Neural crest cell (in vitro differentiated cells): ENCODE measurements at regions not wholly inside any gene's neighbourhood (a gene's known extent, or its start where the extent isn't known, plus 50 kb on each side); places are given as distances from the start of the nearest gene placed in this dataset.

Experiments used
- DNase-seq: peaks from one replicate; pipeline ENCODE4 v3.0.0; 2021; ENCODE audit warnings: low read depth, mixed read lengths, low spot score
- H3K27ac Mint-ChIP-seq: one replicate; pipeline ENCODE4 v1.8.0; 2021; ENCODE audit warnings: mild to moderate bottlenecking, mixed read lengths; ENCODE audit not compliant: unreplicated experiment
- H3K27me3 Mint-ChIP-seq: 2 replicates; pipeline ENCODE4 v1.8.0; 2021; ENCODE audit warnings: low read depth, mild to moderate bottlenecking, mixed read lengths
- H3K36me3 Mint-ChIP-seq: 2 replicates; pipeline ENCODE4 v1.8.0; 2021; ENCODE audit warnings: low read depth, mild to moderate bottlenecking, mixed read lengths
- H3K4me1 Mint-ChIP-seq: 2 replicates; pipeline ENCODE4 v1.8.0; 2021; ENCODE audit warnings: mixed read lengths
- H3K4me3 Mint-ChIP-seq: one replicate; pipeline ENCODE4 v1.8.0; 2021; ENCODE audit warnings: mild to moderate bottlenecking, mixed read lengths
- H3K9me3 Mint-ChIP-seq: 2 replicates; pipeline ENCODE4 v1.8.0; 2021; ENCODE audit warnings: mixed read lengths
- TF ChIP-seq, protein P1 (sequence below): fragments of 200-600 bp; sonication (generic); conservative IDR thresholded peaks from 2 replicates; pipeline ENCODE4 v1.5.0; 2021; ENCODE audit warnings: antibody characterized with exemption, mild to moderate bottlenecking

DNA sequence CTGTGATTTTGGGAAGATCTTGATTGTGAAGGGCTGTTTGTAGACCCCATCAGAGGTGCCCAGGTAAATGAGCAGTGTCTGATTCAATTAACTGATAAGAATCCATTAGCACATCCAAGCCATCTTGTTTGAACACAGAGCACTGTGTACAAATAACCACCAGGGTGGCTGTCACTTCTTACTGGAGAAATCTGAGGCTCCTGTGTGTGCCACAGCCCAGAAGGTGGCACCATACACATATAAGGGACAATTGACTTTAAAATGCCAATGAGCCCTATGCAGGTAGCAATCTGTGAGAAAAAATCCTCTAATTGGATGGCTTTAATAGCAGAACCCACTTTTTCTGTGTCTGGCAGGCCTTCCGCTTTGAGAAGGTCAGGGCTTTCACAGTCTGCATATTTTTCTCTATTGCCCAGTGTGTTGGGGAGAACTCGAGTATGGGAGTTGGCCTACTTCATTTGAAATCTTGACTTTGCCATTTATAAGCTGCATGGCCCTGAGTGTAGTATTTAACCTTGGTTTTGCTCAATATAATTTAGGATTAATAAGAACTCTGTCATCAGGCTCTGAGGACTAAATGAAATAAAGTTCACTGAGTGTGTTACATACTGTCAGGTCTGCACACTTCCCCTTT is 517.4 kb downstream of the CCSER2 start:
- no peak for DNase-seq
- H3K36me3 Mint-ChIP-seq: no peaks in the 10 kb centered on the region

DNA sequence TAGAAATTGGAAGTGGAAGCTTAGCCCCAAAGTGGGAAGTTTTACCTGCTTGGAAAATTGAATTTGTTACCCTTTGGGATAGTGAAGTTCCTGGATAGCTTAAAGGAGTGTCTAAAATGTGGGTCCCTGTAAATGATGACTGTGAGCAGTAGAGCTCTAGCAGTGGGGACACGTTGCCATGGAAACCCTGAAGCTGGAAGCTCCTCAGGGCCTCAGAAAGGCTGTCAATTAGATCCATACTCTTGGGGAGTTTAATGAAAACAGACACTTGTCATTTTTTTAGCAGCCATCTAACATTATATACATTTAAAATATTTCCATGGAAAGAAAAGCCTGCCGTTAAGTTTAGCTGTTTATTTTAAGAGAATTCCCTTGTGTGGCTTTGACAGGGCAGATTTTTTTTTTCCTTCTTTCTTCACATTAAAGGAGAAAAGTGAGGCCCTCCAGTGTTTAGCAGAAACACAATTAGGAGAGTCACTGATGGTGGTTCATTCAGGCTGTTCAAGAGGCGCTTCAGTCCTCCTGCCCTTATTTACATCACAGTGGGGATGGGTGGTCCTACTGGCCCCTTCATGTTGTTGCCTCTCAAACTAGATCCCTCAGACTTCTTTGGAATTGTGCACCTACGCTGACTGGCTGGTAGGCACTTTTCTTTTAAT is 518.4 kb downstream of the CCSER2 start:
- Mint-ChIP-seq H3K27ac (no peak overlapping the region), H3K4me3 (no peak overlapping the region), H3K9me3 (no peaks in the 10 kb centered on the region), H3K27me3 (no peaks in the 10 kb centered on the region), H3K4me1 (peaks cover 21% of the 10 kb centered on the region), H3K36me3 (no peaks in the 10 kb centered on the region)
- TF ChIP-seq, protein P1, sequence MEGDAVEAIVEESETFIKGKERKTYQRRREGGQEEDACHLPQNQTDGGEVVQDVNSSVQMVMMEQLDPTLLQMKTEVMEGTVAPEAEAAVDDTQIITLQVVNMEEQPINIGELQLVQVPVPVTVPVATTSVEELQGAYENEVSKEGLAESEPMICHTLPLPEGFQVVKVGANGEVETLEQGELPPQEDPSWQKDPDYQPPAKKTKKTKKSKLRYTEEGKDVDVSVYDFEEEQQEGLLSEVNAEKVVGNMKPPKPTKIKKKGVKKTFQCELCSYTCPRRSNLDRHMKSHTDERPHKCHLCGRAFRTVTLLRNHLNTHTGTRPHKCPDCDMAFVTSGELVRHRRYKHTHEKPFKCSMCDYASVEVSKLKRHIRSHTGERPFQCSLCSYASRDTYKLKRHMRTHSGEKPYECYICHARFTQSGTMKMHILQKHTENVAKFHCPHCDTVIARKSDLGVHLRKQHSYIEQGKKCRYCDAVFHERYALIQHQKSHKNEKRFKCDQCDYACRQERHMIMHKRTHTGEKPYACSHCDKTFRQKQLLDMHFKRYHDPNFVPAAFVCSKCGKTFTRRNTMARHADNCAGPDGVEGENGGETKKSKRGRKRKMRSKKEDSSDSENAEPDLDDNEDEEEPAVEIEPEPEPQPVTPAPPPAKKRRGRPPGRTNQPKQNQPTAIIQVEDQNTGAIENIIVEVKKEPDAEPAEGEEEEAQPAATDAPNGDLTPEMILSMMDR: no peak
- DNase-seq: no peak

More for the DNA sequence above, 517.4 kb downstream of the CCSER2 start:
- Mint-ChIP-seq H3K4me1 (peaks cover 21% of the 10 kb centered on the region), H3K27me3 (no peaks in the 10 kb centered on the region), H3K9me3 (no peaks in the 10 kb centered on the region), H3K4me3 (no peak overlapping the region), H3K27ac (no peak overlapping the region)
- TF ChIP-seq, protein P1: peak; percentile 54

DNA sequence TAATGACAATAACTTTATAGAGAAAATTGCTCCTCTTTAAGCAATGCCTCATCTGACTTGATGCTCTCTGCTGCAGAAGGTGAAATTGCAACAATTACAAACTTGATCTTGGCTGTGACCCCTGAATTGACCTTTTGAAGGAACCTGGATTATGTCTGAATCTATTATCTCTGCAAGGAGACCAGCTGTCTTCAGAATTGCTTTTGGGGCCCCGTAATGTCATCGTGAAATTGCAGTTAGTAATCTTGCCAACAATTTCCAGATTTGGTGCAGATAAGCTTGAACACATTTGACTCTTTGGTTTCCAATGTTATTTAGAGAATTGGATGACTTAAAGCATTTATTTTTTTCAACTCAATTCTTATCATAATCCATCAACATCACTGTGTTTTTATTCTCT is 520.6 kb downstream of the CCSER2 start:
- DNase-seq: no peak
- H3K27me3 Mint-ChIP-seq: no peaks in the 10 kb centered on the region
- H3K4me1 Mint-ChIP-seq: peaks cover 26% of the 10 kb centered on the region
- H3K4me3 Mint-ChIP-seq: no peak overlapping the region
- no peak overlapping the region for H3K27ac Mint-ChIP-seq
- H3K36me3 Mint-ChIP-seq: no peaks in the 10 kb centered on the region
- H3K9me3 Mint-ChIP-seq: no peaks in the 10 kb centered on the region
- TF ChIP-seq, protein P1: no peak

DNA sequence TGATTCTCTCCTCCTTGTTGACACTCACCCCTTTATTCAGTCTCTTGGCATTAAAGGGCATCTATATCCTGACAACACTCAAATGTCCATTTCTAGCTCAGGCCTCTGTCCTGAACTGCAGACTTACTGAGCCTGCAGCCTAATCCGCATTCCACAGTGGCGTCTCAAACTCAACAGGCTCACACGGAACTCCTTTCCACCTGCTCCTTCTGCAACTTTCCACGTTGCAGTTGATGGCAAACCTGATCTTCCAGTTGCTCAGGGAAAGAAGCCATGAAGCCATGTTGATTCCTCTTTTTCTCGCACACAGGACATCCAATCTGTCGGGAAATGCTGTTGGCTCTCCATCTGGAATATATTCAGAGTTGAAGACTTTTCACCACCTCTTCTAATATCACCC is 522.4 kb downstream of the CCSER2 start:
- Mint-ChIP-seq H3K4me3 (no peak overlapping the region), H3K36me3 (no peaks in the 10 kb centered on the region), H3K27ac (no peak overlapping the region), H3K9me3 (no peaks in the 10 kb centered on the region), H3K4me1 (peaks cover 26% of the 10 kb centered on the region), H3K27me3 (no peaks in the 10 kb centered on the region)
- TF ChIP-seq, protein P1: no peak
- no peak for DNase-seq

DNA sequence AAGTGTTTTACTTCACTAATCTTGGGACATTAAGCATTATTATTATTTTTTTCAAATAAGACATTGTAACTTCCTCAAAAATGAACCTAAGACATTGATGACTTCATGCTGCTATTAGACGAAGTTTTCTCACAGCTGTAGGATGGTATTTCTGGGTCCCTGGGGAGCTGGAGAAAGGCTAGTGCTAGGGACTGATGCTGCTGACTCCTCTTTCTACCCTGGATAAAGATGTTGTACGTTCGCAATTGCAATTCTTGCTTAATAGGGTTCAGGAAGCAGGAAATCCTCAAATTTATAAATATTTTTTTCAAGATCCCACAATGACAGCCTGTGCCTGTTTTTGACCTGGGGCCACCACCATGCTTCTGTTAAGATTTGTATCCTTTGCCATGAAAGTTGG is 526.0 kb downstream of the CCSER2 start:
- H3K4me3 Mint-ChIP-seq: no peak overlapping the region
- no peaks in the 10 kb centered on the region for H3K27me3 Mint-ChIP-seq
- peaks cover 1% of the 10 kb centered on the region for H3K36me3 Mint-ChIP-seq
- peaks cover 4% of the 10 kb centered on the region for H3K4me1 Mint-ChIP-seq
- H3K27ac Mint-ChIP-seq: no peak overlapping the region
- TF ChIP-seq, protein P1: no peak
- no peak for DNase-seq
- H3K9me3 Mint-ChIP-seq: peaks cover under 1% of the 10 kb centered on the region
